ENCODE measurements at regions not wholly inside any gene's neighbourhood (a gene's known extent, or its start where the extent isn't known, plus 50 kb on each side); places are given as distances from the start of the nearest gene placed in this dataset.

DNA sequence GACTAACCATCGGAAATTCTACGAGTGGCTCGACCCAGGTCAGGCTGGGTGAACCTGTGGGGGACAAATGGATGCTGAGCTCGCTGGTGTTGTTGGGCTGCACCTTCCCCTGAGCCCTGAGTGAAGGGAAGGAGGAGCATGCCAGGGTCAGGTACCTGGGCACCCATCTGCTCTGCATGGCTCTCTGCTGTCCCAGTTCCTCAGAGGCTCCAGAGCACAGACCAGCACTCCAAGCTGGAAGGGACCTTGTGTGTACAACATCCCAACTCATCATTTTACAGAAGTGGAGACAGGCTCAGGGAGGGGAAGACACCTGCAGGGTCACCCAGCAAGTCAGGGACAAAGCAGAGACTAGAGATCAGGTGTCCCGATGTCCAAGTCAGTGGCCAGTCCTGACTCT is 84.9 kb upstream of the NLRP1 start:
- Histone ChIP-seq H3K9me3 (no peaks in the 10 kb centered on the region), H3K4me3 (ENCODE audit: low read depth in 1 of 2, low read length in 1 of 2) (no peak overlapping the region), H3K36me3 (no peaks in the 10 kb centered on the region), H3K27me3 (no peaks in the 10 kb centered on the region), H3K27ac (no peak overlapping the region), H3K4me1 (ENCODE audit: control insufficient read depth in 1 of 2, insufficient read depth in 1 of 2, low read depth in 1 of 2, low read length in 1 of 2) (no peaks in the 10 kb centered on the region)
- no peak for TF ChIP-seq CTCF (IDR thresholded peaks at IDR 0.05)

DNA sequence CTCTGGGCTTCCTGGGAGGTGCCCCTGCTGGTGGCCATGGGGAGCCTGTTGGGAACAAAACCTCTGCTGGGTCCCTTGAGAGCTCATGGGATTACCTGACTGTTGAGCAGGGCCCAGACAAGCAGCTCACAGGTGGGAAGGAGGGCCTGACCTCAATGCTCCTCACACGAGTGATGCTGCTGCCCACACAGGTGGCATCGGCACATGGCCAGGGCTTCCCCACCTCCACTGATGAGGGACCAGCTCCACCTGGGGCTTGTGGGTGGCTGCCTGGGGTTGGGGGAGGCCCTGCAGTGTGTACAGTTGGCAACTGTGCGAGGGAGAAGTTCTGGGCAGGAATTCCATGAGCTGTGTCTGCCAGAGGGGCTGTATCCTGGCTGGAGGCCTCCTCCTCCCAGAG is 87.8 kb upstream of the NLRP1 start:
- no peak for TF ChIP-seq CTCF (IDR thresholded peaks at IDR 0.05)
- H3K9me3 ChIP-seq = no peaks in the 10 kb centered on the region
- no peak overlapping the region for H3K27ac ChIP-seq
- H3K4me1 ChIP-seq (ENCODE audit: control insufficient read depth in 1 of 2, insufficient read depth in 1 of 2, low read depth in 1 of 2, low read length in 1 of 2) = no peaks in the 10 kb centered on the region
- H3K4me3 ChIP-seq (ENCODE audit: low read depth in 1 of 2, low read length in 1 of 2) = no peak overlapping the region
- H3K36me3 ChIP-seq = no peaks in the 10 kb centered on the region
- no peaks in the 10 kb centered on the region for H3K27me3 ChIP-seq

GRCh38 chr17:5672815-5673430 is 88.6 kb upstream of the NLRP1 start:
- TF ChIP-seq CTCF (IDR thresholded peaks at IDR 0.05) = no peak
- Histone ChIP-seq H3K27me3 (no peaks in the 10 kb centered on the region), H3K9me3 (no peaks in the 10 kb centered on the region), H3K4me1 (ENCODE audit: control insufficient read depth in 1 of 2, insufficient read depth in 1 of 2, low read depth in 1 of 2, low read length in 1 of 2) (no peaks in the 10 kb centered on the region), H3K36me3 (no peaks in the 10 kb centered on the region), H3K4me3 (ENCODE audit: low read depth in 1 of 2, low read length in 1 of 2) (no peak overlapping the region), H3K27ac (no peak overlapping the region)

DNA sequence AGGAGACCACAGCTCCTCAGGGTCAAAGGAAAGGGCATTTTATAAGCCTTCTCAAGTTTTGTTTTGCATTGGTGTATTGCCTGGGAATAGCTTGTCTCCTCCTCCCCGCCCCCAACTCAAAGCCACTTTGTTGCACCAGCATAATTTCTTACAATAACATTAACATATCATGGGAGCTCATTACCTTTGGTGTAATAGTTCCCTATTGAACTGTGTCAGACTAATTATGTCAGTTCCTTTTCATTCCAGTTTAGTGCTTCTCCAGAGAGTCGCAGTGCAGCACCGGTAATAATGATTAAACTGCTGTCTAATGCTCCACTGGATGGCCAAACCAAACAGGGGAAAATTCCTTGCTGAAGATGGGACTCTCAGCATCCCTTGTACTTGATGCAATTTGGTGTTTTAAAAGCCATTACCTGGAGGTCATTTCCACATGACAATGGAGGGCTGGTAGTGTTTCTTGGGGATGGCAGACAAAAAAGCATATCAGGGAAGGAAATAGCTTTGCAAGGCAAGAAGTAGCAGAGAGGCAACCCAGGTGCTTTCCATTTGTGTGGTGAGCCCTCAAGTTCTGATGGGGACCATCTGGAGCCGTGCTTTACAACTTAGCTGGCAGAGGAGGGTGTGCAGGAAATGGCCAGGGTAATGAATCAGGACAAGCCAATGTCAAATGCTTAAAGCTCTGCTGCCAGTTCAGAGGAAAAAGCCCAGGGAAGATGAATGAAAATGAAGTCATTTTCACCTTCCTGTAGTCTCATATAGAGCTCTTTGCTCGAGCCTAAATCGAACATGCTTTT is 91.5 kb upstream of the NLRP1 start:
- no peaks in the 10 kb centered on the region for H3K36me3 ChIP-seq
- no peaks in the 10 kb centered on the region for H3K27me3 ChIP-seq
- no peak overlapping the region for H3K4me3 ChIP-seq (ENCODE audit: low read depth in 1 of 2, low read length in 1 of 2)
- no peak overlapping the region for H3K27ac ChIP-seq
- no peaks in the 10 kb centered on the region for H3K4me1 ChIP-seq (ENCODE audit: control insufficient read depth in 1 of 2, insufficient read depth in 1 of 2, low read depth in 1 of 2, low read length in 1 of 2)
- no peaks in the 10 kb centered on the region for H3K9me3 ChIP-seq
- no peak for TF ChIP-seq CTCF (IDR thresholded peaks at IDR 0.05)

DNA sequence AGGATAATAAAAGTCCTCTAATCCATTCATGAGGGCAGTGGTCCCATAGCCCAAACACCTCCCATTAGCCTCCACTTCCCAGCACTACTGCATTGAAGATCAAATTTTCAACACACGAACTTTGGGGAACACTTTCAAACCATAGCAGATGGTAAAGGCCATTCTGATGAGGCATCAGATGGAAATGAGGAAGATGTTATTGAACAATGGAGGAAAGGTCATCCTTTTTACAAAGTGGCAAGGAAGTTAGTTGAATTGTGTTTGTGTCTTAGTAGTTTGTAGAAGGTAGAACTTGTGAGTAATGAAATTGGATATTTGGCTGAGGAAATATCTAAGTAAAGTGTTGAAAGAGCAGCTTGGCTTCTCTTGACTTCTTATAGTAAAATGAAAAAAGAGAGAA is 93.3 kb upstream of the NLRP1 start:
- Histone ChIP-seq H3K4me3 (ENCODE audit: low read depth in 1 of 2, low read length in 1 of 2) (no peak overlapping the region), H3K36me3 (no peaks in the 10 kb centered on the region), H3K27ac (no peak overlapping the region), H3K9me3 (no peaks in the 10 kb centered on the region), H3K4me1 (ENCODE audit: control insufficient read depth in 1 of 2, insufficient read depth in 1 of 2, low read depth in 1 of 2, low read length in 1 of 2) (no peaks in the 10 kb centered on the region), H3K27me3 (peaks cover 4% of the 10 kb centered on the region)
- no peak for TF ChIP-seq CTCF (IDR thresholded peaks at IDR 0.05)
